NCI-H1694 (cell line): ENCODE measurements at regions not wholly inside any gene's neighbourhood (a gene's known extent, or its start where the extent isn't known, plus 50 kb on each side); places are given as distances from the start of the nearest gene placed in this dataset.

Experiments
- DNase-seq: peaks from one replicate; lab custom pipeline; 2025; lab: John Stamatoyannopoulos, UW

- peak; percentile 41 for DNase-seq
Measured at GRCh38 chr20:39874049-39874893, 814.8 kb downstream of the MAFB start.

GRCh38 chr20:39873286-39873685 is 815.8 kb downstream of the MAFB start:
- DNase-seq = no peak

- DNase-seq = no peak
Measured at GRCh38 chr20:39871013-39871412, 818.0 kb downstream of the MAFB start.

GRCh38 chr20:39865446-39865845 is 823.6 kb downstream of the MAFB start:
- no peak for DNase-seq

- DNase-seq = no peak
Measured at GRCh38 chr20:39862470-39862891, 826.6 kb downstream of the MAFB start.

- DNase-seq = no peak
Measured at GRCh38 chr20:39861381-39861780, 827.7 kb downstream of the MAFB start.

GRCh38 chr20:39857835-39858234 is 831.2 kb downstream of the MAFB start:
- DNase-seq = no peak

GRCh38 chr20:39857187-39857586 is 831.8 kb downstream of the MAFB start:
- DNase-seq = no peak

- DNase-seq = no peak
Measured at GRCh38 chr20:39855799-39856198, 833.2 kb downstream of the MAFB start.

- DNase-seq = no peak
Measured at GRCh38 chr20:39855056-39855455, 834.0 kb downstream of the MAFB start.

GRCh38 chr20:39853636-39854035 is 835.4 kb downstream of the MAFB start:
- no peak for DNase-seq

GRCh38 chr20:39853050-39853449 is 836.0 kb downstream of the MAFB start:
- no peak for DNase-seq

GRCh38 chr20:39851459-39851858 is 837.6 kb downstream of the MAFB start:
- no peak for DNase-seq

GRCh38 chr20:39850821-39851330 is 838.2 kb downstream of the MAFB start:
- DNase-seq = no peak

GRCh38 chr20:39850246-39850645 is 838.8 kb downstream of the MAFB start:
- no peak for DNase-seq

- peak; percentile 39 for DNase-seq
Measured at GRCh38 chr20:39849664-39850063, 839.4 kb downstream of the MAFB start.

GRCh38 chr20:39849171-39849570 is 839.9 kb downstream of the MAFB start:
- no peak for DNase-seq

GRCh38 chr20:39839399-39840119 is 849.5 kb downstream of the MAFB start:
- DNase-seq = no peak

- no peak for DNase-seq
Measured at GRCh38 chr20:39837561-39837960, 851.5 kb downstream of the MAFB start.

GRCh38 chr20:39835130-39835842 is 853.8 kb downstream of the MAFB start:
- DNase-seq = no peak

GRCh38 chr20:39830903-39831302 is 858.1 kb downstream of the MAFB start:
- no peak for DNase-seq

GRCh38 chr20:39829661-39830060 is 859.4 kb downstream of the MAFB start:
- DNase-seq = no peak
